Erythroblast (primary cell): ENCODE measurements at regions not wholly inside any gene's neighbourhood (a gene's known extent, or its start where the extent isn't known, plus 50 kb on each side); places are given as distances from the start of the nearest gene placed in this dataset.

Experiments used
- GATA1 ChIP-seq: IDR thresholded peaks from 2 replicates; pipeline ENCODE4 v1.6.1; 2011; ENCODE audit warnings: low read depth, mild to moderate bottlenecking, control low read depth, low read length, moderate library complexity
- POLR2A ChIP-seq: IDR thresholded peaks from 2 replicates; pipeline ENCODE4 v1.6.1; 2011; ENCODE audit warnings: mild to moderate bottlenecking, low read length

GRCh38 chr3:127451321-127451720, 139.2 kb downstream of the TPRA1 start:
- no peak for TF ChIP-seq POLR2A
- no peak for TF ChIP-seq GATA1
